ENCODE measurements at regions not wholly inside any gene's neighbourhood (a gene's known extent, or its start where the extent isn't known, plus 50 kb on each side); places are given as distances from the start of the nearest gene placed in this dataset.
A peak's percentile ranks its signal among the peaks of the same experiment; 100 is the strongest.

- no peaks in the 10 kb centered on the region for H4K20me1 ChIP-seq (ENCODE audit: insufficient read depth, low read length)
- H3K9me3 ChIP-seq (ENCODE audit: low read length) = no peaks in the 10 kb centered on the region
- in situ Hi-C loops (cut with HindIII; ENCODE audit: extremely low pct_ligation_motif_present, low pct_unique_long_range_greater_than_20kb) = no loop called here
- no TSS peak for BruUV-seq (replicated peaks)
- peaks cover 6 to 19% of the 10 kb centered on the region in 2 experiments; a peak in 2 of 5 replicates for H3K27me3 ChIP-seq (ENCODE audit: control insufficient read depth in 1 of 2, insufficient read depth in 2 of 2, low read length in 2 of 2)
- no peaks in the 10 kb centered on the region for H3K4me1 ChIP-seq (ENCODE audit: insufficient read depth, low read length)
- no peak overlapping the region for H2AFZ ChIP-seq (ENCODE audit: low read length)
- H3K4me2 ChIP-seq (ENCODE audit: low read depth, low read length) = no peak overlapping the region
- ATAC-seq (no peak), FAIRE-seq (no peak), DNase-seq (ENCODE audit: low spot score) (no peak)
- ChIA-PET CTCF (ENCODE audit: low intra/inter-chr PET ratio, low total read pairs) (no interaction called here), POLR2A (no interaction called here)
- no peak overlapping the region for H3K9ac ChIP-seq (ENCODE audit: insufficient read depth, low read depth, low read length)
- H3K79me2 ChIP-seq (ENCODE audit: insufficient read depth, low read length) = no peaks in the 10 kb centered on the region
- WGBS (ENCODE audit: low lambda C conversion rate) = 13% methylated on average over 22 of the region's 24 CpGs
- no peak overlapping the region for H3K27ac ChIP-seq (ENCODE audit: extremely low read length, insufficient read depth, low read length)
- intact Hi-C loops (cut with micrococcal nuclease; ENCODE audit: unreplicated experiment) = no loop called here
- no peaks in the 10 kb centered on the region for H3K36me3 ChIP-seq (replicated peaks in 1 of 2; ENCODE audit: control insufficient read depth in 1 of 2, insufficient read depth in 2 of 2, low read length in 2 of 2)
- TF ChIP-seq IRF1 (CRISPR knock-in tag; IDR thresholded peaks at IDR 0.05; ENCODE audit: low read depth) (no peak), XBP1 (CRISPR knock-in tag; IDR thresholded peaks at IDR 0.05) (no peak), PCBP1 (IDR thresholded peaks at IDR 0.05; ENCODE audit: borderline replicate concordance, low read depth, low read length) (no peak), GABPB1 (CRISPR knock-in tag; IDR thresholded peaks at IDR 0.05) (peak; percentile 59; the same call in 1 of the 2 replicates), ZNF232 (CRISPR knock-in tag; IDR thresholded peaks at IDR 0.05; ENCODE audit: borderline replicate concordance) (no peak), RARG (CRISPR knock-in tag; IDR thresholded peaks at IDR 0.05; ENCODE audit: low read depth) (no peak), CHD4 (IDR thresholded peaks at IDR 0.05; ENCODE audit: borderline replicate concordance, low read length) (no peak), ZNF839 (CRISPR knock-in tag; IDR thresholded peaks at IDR 0.05; ENCODE audit: borderline replicate concordance) (no peak), ZNF292 (CRISPR knock-in tag; IDR thresholded peaks at IDR 0.05; ENCODE audit: borderline replicate concordance, low read depth) (no peak), ZFP37 (CRISPR knock-in tag; IDR thresholded peaks at IDR 0.05; ENCODE audit: borderline replicate concordance) (no peak), GABPA (IDR thresholded peaks at IDR 0.05; ENCODE audit: low read depth, low read length) (peak; percentile 42), GABPA (CRISPR knock-in tag; IDR thresholded peaks at IDR 0.05; ENCODE audit: low read depth) (peak; percentile 60; the same call in 1 of the 2 replicates), CAMTA2 (CRISPR knock-in tag; IDR thresholded peaks at IDR 0.05; ENCODE audit: borderline replicate concordance) (no peak)
- H3K4me3 ChIP-seq (replicated peaks in 1 of 3; ENCODE audit: insufficient read depth in 1 of 3, low read depth in 2 of 3, low read length in 3 of 3) = no peak overlapping the region
Measured at GRCh38 chr1:143720087-143721023, 251.4 kb downstream of the FAM72C start.
